GM12874 (cell line): ENCODE measurements at regions not wholly inside any gene's neighbourhood (a gene's known extent, or its start where the extent isn't known, plus 50 kb on each side); places are given as distances from the start of the nearest gene placed in this dataset.

Experiments used
- CTCF ChIP-seq: IDR thresholded peaks from 2 replicates; pipeline ENCODE4 v1.5.1; 2011; ENCODE audit warnings: low read depth, mild to moderate bottlenecking, control low read depth, low read length, moderate library complexity; ENCODE audit not compliant: insufficient read depth

- TF ChIP-seq CTCF = no peak
Measured at GRCh38 chr18:47669815-47670214, 260.6 kb downstream of the SMAD2 start.

GRCh38 chr18:47658498-47658897 is 272.0 kb downstream of the SMAD2 start:
- no peak for TF ChIP-seq CTCF

- TF ChIP-seq CTCF = no peak
Measured at GRCh38 chr18:47654988-47655387, 275.5 kb downstream of the SMAD2 start.

- TF ChIP-seq CTCF = no peak
Measured at GRCh38 chr18:47644896-47645295, 285.6 kb downstream of the SMAD2 start.

GRCh38 chr18:47635416-47635815 is 295.0 kb downstream of the SMAD2 start:
- TF ChIP-seq CTCF = no peak

GRCh38 chr18:47632970-47633635 is 297.4 kb downstream of the SMAD2 start:
- TF ChIP-seq CTCF = no peak

GRCh38 chr18:47628893-47629292 is 301.6 kb downstream of the SMAD2 start:
- no peak for TF ChIP-seq CTCF
